Mesothelial cell of epicardium (in vitro differentiated cells): ENCODE measurements at regions not wholly inside any gene's neighbourhood (a gene's known extent, or its start where the extent isn't known, plus 50 kb on each side); places are given as distances from the start of the nearest gene placed in this dataset.

Experiments
- DNase-seq, 2 experiments: peaks; one replicate each; pipeline ENCODE4 v3.0.0; 2021; ENCODE audit warnings: low spot score in 2 of 2; ENCODE audit not compliant: unreplicated experiment in 2 of 2
- H3K27ac Mint-ChIP-seq: 2 replicates; pipeline ENCODE4 v1.8.0; 2021; ENCODE audit warnings: mixed read lengths
- H3K27me3 Mint-ChIP-seq: 2 replicates; pipeline ENCODE4 v1.8.0; 2021; ENCODE audit warnings: low read depth, mixed read lengths
- H3K36me3 Mint-ChIP-seq: 2 replicates; pipeline ENCODE4 v1.8.0; 2021; ENCODE audit warnings: mixed read lengths
- H3K4me1 Mint-ChIP-seq: 2 replicates; pipeline ENCODE4 v1.8.0; 2021; ENCODE audit warnings: mixed read lengths
- H3K4me3 Mint-ChIP-seq: 2 replicates; pipeline ENCODE4 v1.8.0; 2021; ENCODE audit warnings: mild to moderate bottlenecking, moderate library complexity, mixed read lengths
- H3K9me3 Mint-ChIP-seq: 2 replicates; pipeline ENCODE4 v1.8.0; 2021; ENCODE audit warnings: mixed read lengths
- TF ChIP-seq, protein P1 (sequence below): fragments of 200-600 bp; sonication (generic); IDR thresholded peaks from one replicate; pipeline ENCODE4 v1.5.0; 2021; ENCODE audit warnings: antibody characterized with exemption; ENCODE audit not compliant: unreplicated experiment

GRCh38 chr2:117085256-117085655 lies 729.2 kb upstream of the DDX18 start:
- Mint-ChIP-seq H3K27ac (peak overlapping the region; percentile 33), H3K9me3 (no peaks in the 10 kb centered on the region), H3K4me1 (peaks cover 45% of the 10 kb centered on the region), H3K27me3 (no peaks in the 10 kb centered on the region), H3K4me3 (no peak overlapping the region), H3K36me3 (no peaks in the 10 kb centered on the region)
- no peak for DNase-seq
- TF ChIP-seq, protein P1, sequence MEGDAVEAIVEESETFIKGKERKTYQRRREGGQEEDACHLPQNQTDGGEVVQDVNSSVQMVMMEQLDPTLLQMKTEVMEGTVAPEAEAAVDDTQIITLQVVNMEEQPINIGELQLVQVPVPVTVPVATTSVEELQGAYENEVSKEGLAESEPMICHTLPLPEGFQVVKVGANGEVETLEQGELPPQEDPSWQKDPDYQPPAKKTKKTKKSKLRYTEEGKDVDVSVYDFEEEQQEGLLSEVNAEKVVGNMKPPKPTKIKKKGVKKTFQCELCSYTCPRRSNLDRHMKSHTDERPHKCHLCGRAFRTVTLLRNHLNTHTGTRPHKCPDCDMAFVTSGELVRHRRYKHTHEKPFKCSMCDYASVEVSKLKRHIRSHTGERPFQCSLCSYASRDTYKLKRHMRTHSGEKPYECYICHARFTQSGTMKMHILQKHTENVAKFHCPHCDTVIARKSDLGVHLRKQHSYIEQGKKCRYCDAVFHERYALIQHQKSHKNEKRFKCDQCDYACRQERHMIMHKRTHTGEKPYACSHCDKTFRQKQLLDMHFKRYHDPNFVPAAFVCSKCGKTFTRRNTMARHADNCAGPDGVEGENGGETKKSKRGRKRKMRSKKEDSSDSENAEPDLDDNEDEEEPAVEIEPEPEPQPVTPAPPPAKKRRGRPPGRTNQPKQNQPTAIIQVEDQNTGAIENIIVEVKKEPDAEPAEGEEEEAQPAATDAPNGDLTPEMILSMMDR, result no peak

- Mint-ChIP-seq H3K27me3 (no peaks in the 10 kb centered on the region), H3K36me3 (no peaks in the 10 kb centered on the region), H3K9me3 (no peaks in the 10 kb centered on the region), H3K4me3 (no peak overlapping the region), H3K4me1 (peaks cover 46% of the 10 kb centered on the region), H3K27ac (peak overlapping the region; percentile 93)
- DNase-seq, result no peak
- TF ChIP-seq, protein P1, result no peak
These were observed 728.8 kb upstream of the DDX18 start for GRCh38 chr2:117085737-117086136.

DNA sequence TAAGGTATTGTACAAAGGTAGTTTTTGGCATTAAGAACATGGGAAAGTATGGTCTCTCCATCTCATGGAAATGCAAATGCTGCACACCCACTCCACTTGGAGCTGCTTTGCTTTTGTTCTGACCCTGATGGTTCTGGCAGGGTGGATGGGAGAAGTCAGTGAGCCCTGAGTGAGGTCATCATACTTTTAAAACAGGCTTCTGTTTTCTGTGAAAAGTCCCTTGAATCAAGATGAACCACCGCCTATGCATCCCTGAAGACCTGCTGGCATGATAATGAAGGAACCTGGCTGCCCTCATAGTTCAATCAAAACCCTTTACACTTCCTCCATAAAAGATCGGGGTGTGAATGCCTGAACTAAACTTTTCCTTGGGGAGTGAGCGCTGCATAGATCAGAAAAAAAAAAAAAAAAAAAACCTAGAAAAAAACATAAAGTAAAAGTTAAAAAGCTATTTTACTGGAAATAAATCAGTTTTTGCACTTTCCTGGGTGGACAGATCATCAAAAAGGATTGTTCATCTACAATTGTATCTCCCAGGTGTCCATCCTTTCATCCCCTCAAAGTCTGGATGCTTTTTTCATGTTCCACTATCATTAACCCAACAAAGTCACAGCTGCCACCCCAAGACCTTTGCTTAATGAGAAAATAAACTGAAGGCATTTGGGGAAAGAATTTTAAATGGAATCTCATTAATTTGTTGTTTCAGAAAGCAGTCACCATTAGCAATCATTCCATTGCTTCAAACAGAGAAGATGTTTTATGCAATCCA lies 728.1 kb upstream of the DDX18 start:
- Mint-ChIP-seq H3K27me3 (no peaks in the 10 kb centered on the region), H3K36me3 (no peaks in the 10 kb centered on the region), H3K9me3 (no peaks in the 10 kb centered on the region), H3K27ac (peak overlapping the region; percentile 93), H3K4me3 (peak overlapping the region; percentile 49), H3K4me1 (peaks cover 48% of the 10 kb centered on the region)
- TF ChIP-seq, protein P1, result no peak
- DNase-seq, result no peak

DNA sequence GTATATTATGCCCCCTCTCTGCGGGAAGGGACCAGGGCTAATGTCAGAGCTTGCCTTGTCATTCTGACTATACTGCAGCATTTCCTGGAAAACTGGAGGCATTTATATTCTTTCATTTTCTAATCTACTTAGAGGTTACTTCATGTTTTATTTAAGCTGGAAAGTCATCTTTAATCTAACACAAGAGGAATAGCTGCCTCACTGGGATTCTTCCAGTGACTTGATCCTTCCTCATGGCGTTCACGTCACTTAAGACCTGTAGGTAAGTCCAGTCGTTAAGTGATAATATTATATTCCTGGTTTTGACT lies 727.6 kb upstream of the DDX18 start:
- H3K27ac Mint-ChIP-seq, result peak overlapping the region; percentile 93
- peak overlapping the region; percentile 49 for H3K4me3 Mint-ChIP-seq
- TF ChIP-seq, protein P1, result no peak
- peaks cover 49% of the 10 kb centered on the region for H3K4me1 Mint-ChIP-seq
- H3K27me3 Mint-ChIP-seq, result no peaks in the 10 kb centered on the region
- no peak for DNase-seq
- H3K9me3 Mint-ChIP-seq, result no peaks in the 10 kb centered on the region
- no peaks in the 10 kb centered on the region for H3K36me3 Mint-ChIP-seq

GRCh38 chr2:117087535-117088291 lies 726.8 kb upstream of the DDX18 start:
- Mint-ChIP-seq H3K27me3 (no peaks in the 10 kb centered on the region), H3K4me3 (peak overlapping the region; percentile 49), H3K27ac (peak overlapping the region; percentile 93), H3K4me1 (peaks cover 54% of the 10 kb centered on the region), H3K9me3 (no peaks in the 10 kb centered on the region), H3K36me3 (no peaks in the 10 kb centered on the region)
- peak in 1 of 2 experiments; percentile 50 for DNase-seq
- TF ChIP-seq, protein P1, result no peak
